ENCODE measurements at regions not wholly inside any gene's neighbourhood (a gene's known extent, or its start where the extent isn't known, plus 50 kb on each side); places are given as distances from the start of the nearest gene placed in this dataset.

GRCh38 chr17:52737071-52737470 lies 578.6 kb upstream of the CA10 start:
- TF ChIP-seq CTCF (conservative IDR thresholded peaks at IDR 0.05; ENCODE audit: low read depth, low read length) = no peak
- TF ChIP-seq EZH2 (IDR thresholded peaks at IDR 0.05; ENCODE audit: borderline replicate concordance, low read depth, low read length, poor library complexity, severe bottlenecking) = no peak

Data from A673 (cell line).